Ovary (tissue), 7 donors: ENCODE measurements at regions not wholly inside any gene's neighbourhood (a gene's known extent, or its start where the extent isn't known, plus 50 kb on each side); places are given as distances from the start of the nearest gene placed in this dataset.

Experiments used
- DNase-seq, 5 donors: peaks; one replicate each; pipeline ENCODE4 v3.0.0-alpha.2; 2019 to 2020
- H3K27ac ChIP-seq, 2 donors: fragments of 200-600 bp; one replicate each; pipeline versions ENCODE4 v1.5.1 to v1.8.0; 2019 to 2022
- H3K27me3 ChIP-seq: fragments of 200-600 bp; one replicate; pipeline ENCODE4 v1.8.0; 2022
- H3K36me3 ChIP-seq: fragments of 200-600 bp; sonication (generic); one replicate; pipeline ENCODE4 v1.5.1; 2019
- H3K4me1 ChIP-seq: one replicate; pipeline ENCODE4 v1.8.1; 2013; ENCODE audit warnings: mild to moderate bottlenecking, moderate library complexity; ENCODE audit not compliant: insufficient read depth
- H3K4me3 ChIP-seq: fragments of 200-600 bp; sonication (generic); one replicate; pipeline ENCODE4 v1.5.1; 2017
- H3K9me3 ChIP-seq, 2 donors: fragments of 200-600 bp in 1 of 2; sonication (generic) in 1 of 2; one replicate each; pipeline versions ENCODE4 v1.5.1 to v1.8.1; 2013 to 2019; ENCODE audit warnings: mild to moderate bottlenecking in 1 of 2, moderate library complexity in 1 of 2
- CTCF ChIP-seq, 3 donors: fragments of 450-650 bp in 2 of 3; fragments of 200-600 bp in 1 of 3; IDR thresholded peaks; one replicate each; pipeline versions ENCODE4 v1.5.1 to v1.8.0; 2016 to 2022; ENCODE audit warnings: antibody characterized with exemption in 3 of 3, mild to moderate bottlenecking in 1 of 3
- EP300 ChIP-seq: sonication (generic); formaldehyde crosslinking; IDR thresholded peaks from one replicate; pipeline ENCODE4 v1.6.1; 2017; ENCODE audit warnings: antibody characterized with exemption
- POLR2A ChIP-seq: fragments of 450-650 bp; IDR thresholded peaks from one replicate; pipeline ENCODE4 v1.6.1; 2017; ENCODE audit warnings: antibody characterized with exemption, mild to moderate bottlenecking, moderate library complexity
- WGBS, 3 donors: extraction: QIAGEN DNeasy Blood & Tissue Kit in 1 of 3; methylation state at CpG; one replicate each; pipeline versions ENCODE4 v1.1.5 to v1.1.7; 2013 to 2017; 5-methylcytosine and 5-hydroxymethylcytosine counted together
- intact Hi-C, 4 donors: fragments of 100-400 bp; cut with DNase I; formaldehyde crosslinking; loops; one replicate each; pipeline versions ENCODE4 v1.11.0 to v1.15.1; 2022 to 2023
- donor health status: DM: no; HTN: no; CAD: no; lungs with moderate emphysema.
- donor health status: DM: no; HTN: no; CAD: no.
- donor health status: Bipolar disorder and iron deficiency.
- donor health status: DM: no; HTN: no; CAD: no.
- donor health status: DM: yes; HTN: yes; CAD: no.

- no peaks in the 10 kb centered on the region for H3K27me3 ChIP-seq
- intact Hi-C loops, result no loop called here
- H3K4me1 ChIP-seq, result no peaks in the 10 kb centered on the region
- H3K36me3 ChIP-seq, result no peaks in the 10 kb centered on the region
- no peak overlapping the region for H3K4me3 ChIP-seq
- WGBS, 3 donors, result 70 to 77% (median 75%) methylated on average over 4 of the region's 4 CpGs
- DNase-seq, result no peak
- TF ChIP-seq POLR2A (no peak), CTCF (IDR thresholded peaks at IDR 0.05) (no peak), EP300 (no peak)
- H3K9me3 ChIP-seq, result no peaks in the 10 kb centered on the region
- no peak overlapping the region for H3K27ac ChIP-seq
Measured at GRCh38 chr4:130333241-130333759, 1237.3 kb downstream of the C4orf33 start.

DNA sequence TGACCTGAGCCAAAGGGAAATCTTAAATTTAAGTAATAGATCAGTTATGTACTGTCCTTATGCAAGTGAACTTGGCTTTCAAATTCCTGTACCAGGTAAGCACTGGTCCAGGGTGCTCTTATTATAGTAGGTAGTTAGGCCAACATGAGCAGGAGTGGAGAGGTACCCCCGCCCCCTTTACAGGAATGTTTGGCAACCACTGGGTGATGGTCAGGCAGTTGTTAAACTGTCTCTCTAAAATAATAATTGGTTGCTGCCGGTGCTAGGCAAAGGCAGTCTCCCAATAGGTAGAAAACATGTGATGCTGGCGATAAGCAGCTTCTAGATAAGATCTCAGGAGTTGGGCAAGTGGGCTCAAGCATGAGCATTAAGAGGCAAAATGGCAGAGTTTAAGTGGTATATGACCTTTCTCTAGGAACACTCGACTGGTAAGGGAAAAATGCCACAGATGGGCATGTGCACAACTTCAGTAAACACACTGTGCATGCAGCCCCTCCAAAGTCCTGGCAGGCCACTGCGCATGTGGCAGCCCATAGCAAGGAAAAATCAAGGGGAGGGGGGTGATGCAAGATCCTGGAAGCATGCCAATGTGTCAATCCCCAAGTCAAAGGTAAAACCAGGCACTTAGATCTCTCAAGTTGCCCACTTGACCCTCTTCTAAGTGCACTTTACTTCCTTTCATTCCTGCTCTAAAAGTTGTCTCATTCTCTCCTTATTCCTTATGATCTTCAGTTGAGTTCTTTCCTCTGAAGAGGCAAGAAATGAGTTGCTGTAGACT lies 1239.7 kb downstream of the C4orf33 start:
- no peaks in the 10 kb centered on the region for H3K4me1 ChIP-seq
- H3K9me3 ChIP-seq, result no peaks in the 10 kb centered on the region
- no peak for DNase-seq
- H3K27ac ChIP-seq, result no peak overlapping the region
- WGBS, 3 donors, result 71 to 89% (median 84%) methylated on average over 5 of the region's 5 CpGs
- no peaks in the 10 kb centered on the region for H3K36me3 ChIP-seq
- intact Hi-C loops, result no loop called here
- H3K4me3 ChIP-seq, result no peak overlapping the region
- TF ChIP-seq CTCF (IDR thresholded peaks at IDR 0.05) (no peak), POLR2A (no peak), EP300 (no peak)
- no peaks in the 10 kb centered on the region for H3K27me3 ChIP-seq

- no peak for DNase-seq
- H3K27ac ChIP-seq, result no peak overlapping the region
- no peak for TF ChIP-seq EP300
- no peak for TF ChIP-seq CTCF (IDR thresholded peaks at IDR 0.05)
- no peak for TF ChIP-seq POLR2A
- H3K4me1 ChIP-seq, result no peaks in the 10 kb centered on the region
- H3K36me3 ChIP-seq, result no peaks in the 10 kb centered on the region
- H3K27me3 ChIP-seq, result no peaks in the 10 kb centered on the region
- no peak overlapping the region for H3K4me3 ChIP-seq
- 66 to 72% (median 70%) methylated on average over 5 of the region's 5 CpGs for WGBS, 3 donors
- intact Hi-C loops, result no loop called here
- H3K9me3 ChIP-seq, result no peaks in the 10 kb centered on the region
Measured at GRCh38 chr4:130336585-130337217, 1240.7 kb downstream of the C4orf33 start.

- Histone ChIP-seq H3K27ac (no peak overlapping the region), H3K9me3 (no peaks in the 10 kb centered on the region), H3K36me3 (no peaks in the 10 kb centered on the region), H3K4me1 (no peaks in the 10 kb centered on the region), H3K27me3 (no peaks in the 10 kb centered on the region), H3K4me3 (no peak overlapping the region)
- DNase-seq, result no peak
- WGBS, 3 donors, result 12 to 52% (median 16%) methylated on average over 1 of the region's 1 CpG
- intact Hi-C loops, result no loop called here
- TF ChIP-seq CTCF (IDR thresholded peaks at IDR 0.05), result no peak
- TF ChIP-seq EP300, result no peak
- TF ChIP-seq POLR2A, result no peak
Measured at GRCh38 chr4:130338851-130339250, 1242.9 kb downstream of the C4orf33 start.
